ENCODE measurements at regions not wholly inside any gene's neighbourhood (a gene's known extent, or its start where the extent isn't known, plus 50 kb on each side); places are given as distances from the start of the nearest gene placed in this dataset.

DNA sequence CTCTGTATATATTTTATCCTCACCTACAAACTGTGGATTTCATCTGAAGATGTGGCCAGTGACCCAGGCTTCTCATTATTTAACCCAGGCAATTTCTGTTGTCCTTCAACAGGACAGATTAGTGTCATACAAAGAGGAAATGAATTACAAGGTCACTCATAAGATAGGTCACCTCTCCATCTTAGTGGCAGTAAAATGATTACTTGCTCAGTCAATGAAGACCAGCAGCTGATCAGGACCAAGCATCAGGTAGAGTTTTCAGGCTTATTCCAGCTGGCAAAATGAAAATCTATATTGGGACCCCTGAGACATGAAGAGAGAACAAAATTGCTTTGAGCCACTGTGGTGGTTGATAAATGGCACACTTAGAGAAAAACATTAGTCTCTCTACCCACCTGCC, 135.2 kb upstream of the PRDM9 start:
- FAIRE-seq (no peak), DNase-seq (ENCODE audit: insufficient read length, low spot score) (no peak)

DNA sequence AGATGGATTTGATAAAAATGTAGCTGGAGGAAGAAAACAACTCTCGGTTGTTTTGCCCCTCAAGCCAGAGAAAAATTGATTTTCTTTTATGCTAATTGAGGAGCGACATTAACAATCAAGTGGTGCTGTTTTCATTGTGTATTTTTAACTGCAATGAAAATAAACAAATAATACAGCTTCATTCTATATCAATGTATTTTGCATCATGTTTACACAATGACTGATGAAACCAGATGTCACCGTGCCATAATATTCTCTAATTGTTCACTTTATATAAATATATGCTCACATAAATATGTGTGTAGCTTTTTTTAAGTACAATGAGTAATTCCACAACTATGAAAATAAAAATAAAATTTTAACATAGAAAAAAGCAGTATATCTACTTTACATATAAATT, 139.0 kb upstream of the PRDM9 start:
- FAIRE-seq (no peak), DNase-seq (ENCODE audit: insufficient read length, low spot score) (no peak)

DNA sequence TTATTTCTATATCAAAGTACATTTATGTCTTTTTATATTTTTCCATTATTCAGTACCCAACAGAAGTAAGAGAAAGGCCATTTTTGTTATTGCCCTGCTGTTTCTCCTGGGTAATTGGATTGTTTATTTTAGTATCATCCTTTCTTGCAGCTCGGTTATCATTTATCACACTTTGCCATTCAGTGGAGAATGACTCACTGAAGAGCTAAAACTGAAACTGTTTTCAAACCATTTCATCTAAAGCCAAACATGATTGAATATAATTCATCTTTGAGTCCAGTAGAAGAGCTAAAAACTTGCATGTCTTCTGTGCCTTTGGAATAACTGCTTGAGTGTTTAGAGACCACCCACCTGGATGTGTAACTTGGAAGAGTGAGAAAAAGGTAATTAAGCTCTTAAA, 139.5 kb upstream of the PRDM9 start:
- DNase-seq (ENCODE audit: insufficient read length, low spot score) = no peak
- no peak for FAIRE-seq

DNA sequence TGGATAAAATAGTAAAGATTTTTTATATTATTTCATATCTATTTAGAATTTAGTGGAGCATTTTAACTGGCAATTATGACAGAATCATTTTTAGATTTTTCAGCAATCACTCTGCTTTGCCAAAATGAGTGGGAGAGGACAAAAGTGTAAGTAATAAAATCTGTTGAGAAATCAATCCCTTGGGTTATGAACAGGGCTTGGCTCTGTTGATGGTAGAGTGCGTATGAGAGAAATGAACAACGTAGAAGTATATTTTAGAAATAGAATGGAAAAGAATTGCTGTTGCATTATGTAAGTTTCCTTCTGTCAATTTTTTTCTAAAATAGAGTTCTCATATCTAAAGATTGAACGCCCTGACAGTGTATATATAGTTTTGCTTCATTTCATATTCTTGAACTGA, 154.1 kb upstream of the PRDM9 start:
- no peak for FAIRE-seq
- no peak for DNase-seq (ENCODE audit: insufficient read length, low spot score)

DNA sequence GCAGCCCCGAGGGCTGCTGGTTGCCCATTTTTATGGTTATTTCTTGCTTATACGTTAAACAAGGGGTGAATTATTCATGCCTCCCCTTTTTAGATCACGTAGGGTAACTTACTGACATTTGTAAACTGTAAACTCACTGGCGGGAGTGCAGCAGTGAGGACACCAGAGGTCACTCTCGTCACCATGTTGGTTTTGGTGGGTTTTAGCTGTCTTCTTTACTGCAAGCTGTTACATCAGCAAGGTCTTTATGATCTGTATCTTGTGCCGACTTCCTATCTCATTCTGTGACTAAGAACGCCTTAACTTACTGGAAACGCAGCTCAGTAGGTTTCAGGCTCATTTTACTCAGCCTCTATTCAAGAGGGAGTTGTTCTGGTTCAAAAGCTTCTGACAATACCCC, 155.0 kb upstream of the PRDM9 start:
- DNase-seq (ENCODE audit: insufficient read length, low spot score) (no peak), FAIRE-seq (no peak)

DNA sequence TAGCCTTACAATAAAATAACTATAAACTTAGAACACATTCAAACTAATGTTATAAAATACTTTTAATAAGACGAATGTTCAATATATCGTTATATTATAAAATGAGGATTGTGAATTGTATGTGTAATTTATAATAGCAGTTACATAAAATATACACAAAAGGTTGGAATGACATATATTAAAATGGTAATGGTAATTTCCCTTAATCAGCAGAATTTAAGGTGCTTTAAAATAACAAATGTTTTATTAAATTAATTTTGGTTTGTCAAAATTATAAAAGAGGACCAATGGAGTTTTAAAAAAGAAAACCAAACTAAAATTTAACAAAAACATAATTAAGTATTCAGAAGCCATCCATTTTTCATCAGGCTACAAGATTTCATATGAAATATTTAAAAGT, 164.3 kb upstream of the PRDM9 start:
- no peak for FAIRE-seq
- DNase-seq (ENCODE audit: insufficient read length, low spot score) = no peak

DNA sequence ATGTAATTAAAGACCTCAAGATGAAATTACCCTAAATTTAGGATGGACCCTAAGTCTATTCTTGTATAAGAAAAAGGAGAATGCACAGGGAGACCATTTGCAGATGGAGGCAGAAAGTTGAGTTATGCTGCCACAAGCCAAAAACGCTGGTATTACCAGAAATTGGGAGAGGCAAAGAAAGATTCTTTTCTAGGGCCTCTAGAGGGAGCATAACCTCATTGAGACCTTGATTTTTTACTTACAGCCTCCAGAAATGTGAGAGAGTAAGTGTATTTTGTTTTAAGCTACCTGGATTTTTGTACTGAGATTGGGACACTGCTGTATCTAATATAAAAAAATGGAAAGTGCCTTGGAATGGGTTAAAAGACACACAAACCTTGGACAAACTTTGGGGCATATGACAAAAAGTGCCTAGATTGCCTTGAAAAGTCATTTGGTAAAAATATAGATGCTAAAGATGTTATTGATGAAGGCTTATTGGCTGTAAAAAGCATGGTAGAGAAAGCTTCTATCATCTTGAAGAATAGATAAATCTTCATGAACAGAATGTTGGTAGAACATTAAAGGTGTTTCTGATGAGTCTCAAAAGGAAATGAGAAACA, 174.7 kb upstream of the PRDM9 start:
- no peak for FAIRE-seq
- DNase-seq (ENCODE audit: insufficient read length, low spot score) = no peak

DNA sequence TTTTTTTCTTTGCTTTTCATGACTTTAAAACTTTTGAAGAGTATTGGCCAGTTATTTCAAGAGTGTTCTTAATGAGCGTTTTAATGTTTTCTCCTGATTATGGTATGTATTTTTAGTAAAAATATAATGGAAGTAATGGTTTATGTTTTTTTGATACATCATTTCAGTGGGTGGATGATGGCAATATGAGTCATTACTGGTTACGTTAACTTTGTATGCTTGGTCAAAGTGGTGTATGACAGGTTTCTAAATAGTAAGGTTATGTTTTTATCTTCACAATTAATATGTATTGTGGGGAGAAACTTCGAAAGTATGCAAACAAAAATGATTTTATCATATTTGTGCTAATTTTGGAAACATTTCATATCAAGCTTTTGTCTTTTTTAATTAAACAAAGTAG, 176.7 kb upstream of the PRDM9 start:
- FAIRE-seq (no peak), DNase-seq (ENCODE audit: insufficient read length, low spot score) (no peak)

DNA sequence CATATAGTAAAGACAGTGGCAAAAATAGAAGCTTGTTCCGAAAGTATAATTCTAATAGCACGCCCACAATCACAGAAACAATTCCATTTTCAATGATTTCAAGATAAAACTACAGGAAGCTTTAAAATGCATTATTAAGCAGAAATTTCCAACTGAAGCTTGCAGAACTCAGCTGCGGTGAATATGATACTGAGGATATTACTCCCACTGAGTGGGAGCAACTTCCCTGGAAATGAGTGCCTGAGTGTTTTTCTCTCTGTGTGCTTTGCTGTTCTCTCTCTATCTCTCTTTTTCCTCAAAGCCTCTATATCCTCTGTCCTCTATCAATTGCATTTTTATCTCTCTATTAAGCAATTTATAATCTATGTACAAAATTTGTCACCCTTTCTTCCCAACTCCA, 187.5 kb upstream of the PRDM9 start:
- no peak for DNase-seq (ENCODE audit: insufficient read length, low spot score)
- FAIRE-seq = no peak

DNA sequence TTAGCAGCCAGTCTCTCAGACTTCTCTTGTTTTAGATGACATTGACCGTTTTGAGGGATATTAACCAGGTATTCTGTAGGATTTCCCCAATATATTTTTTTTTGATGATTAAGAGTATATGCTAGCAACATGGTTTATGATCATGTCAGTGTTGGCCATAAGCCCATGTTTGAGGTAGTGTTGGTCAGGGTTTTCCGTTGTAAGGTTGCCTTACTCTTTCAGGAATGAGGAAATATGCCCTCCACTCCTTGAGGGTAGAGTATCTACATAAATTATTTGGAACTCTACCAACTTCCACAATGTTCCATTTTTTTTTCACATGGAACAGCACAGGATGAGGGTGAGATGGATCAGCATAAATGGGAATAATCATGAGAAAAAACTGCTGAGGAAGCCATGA, 188.4 kb upstream of the PRDM9 start:
- DNase-seq (ENCODE audit: insufficient read length, low spot score) = no peak
- FAIRE-seq = no peak

DNA sequence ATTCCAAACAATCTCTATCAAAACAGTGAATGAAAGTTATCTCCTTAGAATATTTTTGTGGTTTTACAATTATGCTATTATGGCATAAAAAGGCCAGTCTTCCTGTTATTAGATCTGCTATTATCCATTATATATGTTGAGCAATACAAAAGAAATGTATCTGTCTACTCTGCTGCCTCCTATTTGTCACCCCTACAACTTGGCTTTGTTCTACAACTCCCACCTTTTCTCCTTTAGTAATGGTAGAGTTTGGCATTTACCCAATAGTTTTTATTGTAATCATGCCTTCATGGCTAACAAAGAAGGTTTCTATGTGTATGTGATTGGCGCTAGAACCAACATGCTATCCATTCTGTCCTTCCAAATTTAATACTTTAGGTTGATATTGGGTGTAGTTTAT, 189.2 kb upstream of the PRDM9 start:
- DNase-seq (ENCODE audit: insufficient read length, low spot score) (no peak), FAIRE-seq (no peak)

DNA sequence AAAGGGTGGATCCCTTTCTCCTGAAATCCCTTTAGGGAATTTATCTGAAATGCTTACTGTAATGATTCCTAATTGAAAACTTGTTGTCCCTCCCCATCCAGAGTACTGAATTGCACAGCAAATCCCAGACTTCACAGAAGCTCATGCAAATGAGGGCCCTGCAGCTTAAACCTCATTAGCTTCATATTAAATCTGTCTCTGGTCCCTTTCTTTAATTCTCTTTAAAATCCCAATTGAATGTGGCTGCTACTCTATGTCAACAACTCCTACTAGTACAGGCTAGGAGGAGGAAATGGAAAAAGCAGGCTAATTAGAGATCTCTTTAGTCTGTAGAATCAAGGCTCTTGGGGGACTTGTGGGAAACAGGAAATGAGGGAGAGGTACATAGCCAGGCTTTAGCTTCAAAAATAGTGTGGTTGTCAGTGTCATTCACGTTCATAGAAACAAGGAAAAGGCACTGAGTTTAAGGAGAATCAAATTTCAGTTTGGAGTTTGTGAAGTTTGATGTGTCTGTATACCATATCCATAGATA, 191.3 kb upstream of the PRDM9 start:
- FAIRE-seq (no peak), DNase-seq (ENCODE audit: insufficient read length, low spot score) (no peak)

DNA sequence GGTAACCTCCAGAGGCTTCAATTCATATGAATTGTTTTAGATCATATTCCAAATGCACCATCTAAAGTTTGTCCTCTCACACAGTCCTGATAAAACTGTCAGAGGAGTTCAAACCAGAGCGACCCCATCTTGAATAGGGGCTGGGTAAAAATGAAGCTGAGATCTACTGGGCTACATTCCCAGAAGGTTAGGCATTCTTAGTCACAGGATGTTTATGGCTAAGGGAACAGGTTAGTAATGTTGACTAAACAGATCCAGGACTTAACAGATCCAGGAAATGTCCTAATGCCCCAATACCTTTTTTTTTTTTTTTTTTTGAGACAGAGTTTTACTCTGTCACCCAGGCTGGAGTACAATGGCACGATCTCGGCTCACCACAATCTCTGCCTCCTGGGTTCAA, 192.6 kb upstream of the PRDM9 start:
- FAIRE-seq = no peak
- no peak for DNase-seq (ENCODE audit: insufficient read length, low spot score)

DNA sequence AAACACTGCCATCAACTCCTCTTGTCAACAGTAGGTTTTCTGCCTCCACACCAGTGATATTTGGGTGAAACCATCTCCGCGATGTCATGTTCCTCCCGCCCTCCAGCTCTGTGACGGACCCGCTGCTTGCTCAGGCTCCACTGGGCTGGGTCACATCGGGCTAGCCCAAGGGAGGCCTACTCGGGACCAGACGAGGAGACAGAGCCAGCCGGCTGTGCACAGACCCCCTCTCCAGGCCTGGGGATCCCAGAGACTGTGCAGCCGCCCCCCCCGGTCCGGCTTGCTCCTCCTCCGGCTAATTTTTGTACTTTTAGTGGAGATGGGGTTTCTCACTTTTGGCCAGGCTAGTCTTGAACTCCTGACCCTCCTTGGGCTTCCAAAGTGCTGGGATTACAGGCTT, 202.4 kb upstream of the PRDM9 start:
- no peak for FAIRE-seq

DNA sequence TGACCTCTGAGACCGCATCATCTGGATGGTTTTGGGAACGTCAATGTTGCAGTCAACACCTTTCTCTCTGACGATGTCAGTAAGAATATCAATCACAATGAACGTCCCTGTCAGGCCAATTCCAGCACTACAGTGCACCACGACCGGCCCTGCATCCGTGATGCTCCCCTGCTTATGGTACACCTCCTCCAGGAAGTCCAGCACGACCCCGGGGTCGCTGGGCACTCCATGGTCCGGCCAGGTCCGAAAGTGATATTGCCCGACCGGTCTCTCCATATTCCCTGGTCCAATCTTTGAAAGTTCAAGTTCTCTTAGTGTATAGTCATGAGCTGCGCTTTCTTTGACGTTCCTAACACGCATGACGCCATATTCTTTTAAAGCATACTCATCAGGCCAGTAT, 203.6 kb upstream of the PRDM9 start:
- DNase-seq (ENCODE audit: insufficient read length, low spot score) = no peak
- FAIRE-seq = no peak

More for the DNA sequence above, 202.4 kb upstream of the PRDM9 start:
- DNase-seq (ENCODE audit: insufficient read length, low spot score) = no peak

DNA sequence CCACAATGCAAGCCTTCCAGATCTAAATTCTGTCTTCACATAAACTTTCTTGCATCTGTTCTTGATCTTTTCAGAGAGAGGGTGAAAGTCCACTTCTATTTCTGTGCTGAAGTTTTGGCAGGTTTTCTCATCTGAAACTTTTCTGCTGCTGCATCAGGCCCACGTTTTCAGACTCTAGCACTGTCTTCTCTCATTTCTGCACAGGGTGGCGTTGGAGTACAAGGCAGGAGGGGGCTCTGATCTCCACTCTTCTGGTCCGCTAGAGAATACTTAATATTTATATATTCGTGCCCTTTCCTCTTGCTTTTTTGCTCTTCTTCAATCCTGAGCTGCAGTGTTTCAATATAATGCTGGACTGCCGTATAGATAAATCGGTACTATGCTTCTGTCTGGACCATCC, 204.0 kb upstream of the PRDM9 start:
- no peak for FAIRE-seq
- no peak for DNase-seq (ENCODE audit: insufficient read length, low spot score)

DNA sequence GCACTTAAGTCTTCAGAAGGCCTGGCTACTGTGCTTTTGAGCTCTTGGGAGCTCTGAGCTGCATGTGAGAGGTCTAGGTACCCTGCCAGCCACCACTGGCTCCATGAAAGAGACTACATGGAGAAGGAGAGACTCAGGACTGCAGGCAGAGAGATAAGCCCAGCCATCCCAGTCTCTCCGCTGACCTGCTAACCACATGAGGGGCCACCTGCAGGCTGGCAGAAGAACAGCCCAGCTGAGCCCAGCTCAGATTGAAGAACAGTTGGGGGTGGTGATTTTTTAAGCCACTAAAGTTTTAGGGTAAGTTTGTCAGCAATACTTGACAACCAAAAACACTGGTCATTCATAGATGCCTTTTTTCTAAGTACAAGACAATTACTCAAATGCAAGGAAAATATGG, 205.0 kb upstream of the PRDM9 start:
- no peak for FAIRE-seq
- DNase-seq (ENCODE audit: insufficient read length, low spot score) = no peak

DNA sequence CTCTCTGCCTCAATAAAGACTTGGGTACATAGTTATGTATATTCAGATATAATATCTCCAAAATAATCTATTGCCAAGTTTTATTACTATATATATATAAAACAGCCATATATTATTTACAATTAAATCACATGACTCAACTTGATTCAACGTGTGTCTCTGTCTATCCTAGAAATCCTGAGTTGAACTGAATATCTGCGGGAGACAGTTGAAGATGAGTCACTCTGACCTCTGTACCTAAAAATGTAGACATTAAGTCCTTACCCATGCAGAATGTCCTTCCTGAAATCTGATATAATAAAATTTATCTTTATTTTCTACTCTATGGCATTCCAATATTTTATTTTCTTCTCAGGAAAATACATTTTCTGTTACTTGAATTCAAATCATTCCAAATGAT, 218.2 kb upstream of the PRDM9 start:
- DNase-seq (ENCODE audit: insufficient read length, low spot score) (no peak), FAIRE-seq (no peak)

DNA sequence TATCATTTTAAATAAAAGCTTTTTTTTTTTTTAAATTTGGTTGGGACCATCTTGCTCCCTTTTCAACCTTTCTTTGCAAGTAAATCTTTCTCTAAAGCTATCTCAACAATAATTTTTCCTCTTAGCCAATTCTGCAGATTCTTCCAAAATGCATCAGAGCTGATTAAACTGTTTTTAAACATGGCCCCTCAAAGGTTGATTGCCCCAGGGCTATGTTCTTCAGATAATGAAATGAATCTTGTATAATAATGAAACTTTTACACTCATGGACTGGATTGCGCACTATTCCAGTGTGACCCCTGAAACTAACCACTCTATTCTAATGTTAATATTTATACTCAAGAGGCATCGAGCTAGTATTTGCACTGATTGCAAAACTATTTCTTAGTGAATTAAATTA, 222.8 kb upstream of the PRDM9 start:
- FAIRE-seq (no peak), DNase-seq (ENCODE audit: insufficient read length, low spot score) (no peak)

DNA sequence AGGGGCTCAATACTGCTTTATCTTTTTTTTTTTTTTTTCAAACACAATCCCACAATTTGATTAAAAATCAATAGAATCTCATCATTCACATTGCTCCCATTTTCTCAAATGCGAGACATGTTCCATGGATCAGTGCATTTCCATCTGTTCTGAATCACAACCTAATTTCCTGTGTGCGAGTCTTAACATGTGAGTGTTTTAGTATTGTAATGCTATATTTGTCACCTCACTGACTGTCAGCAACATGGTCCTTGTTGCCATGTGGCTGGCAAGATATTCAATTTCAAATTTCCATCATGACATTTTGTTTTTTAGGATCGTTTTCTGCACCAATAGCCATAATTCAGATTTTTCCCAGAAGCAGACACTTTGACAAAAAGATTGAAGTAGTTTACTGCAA, 233.2 kb upstream of the PRDM9 start:
- no peak for DNase-seq (ENCODE audit: insufficient read length, low spot score)
- FAIRE-seq = no peak

DNA sequence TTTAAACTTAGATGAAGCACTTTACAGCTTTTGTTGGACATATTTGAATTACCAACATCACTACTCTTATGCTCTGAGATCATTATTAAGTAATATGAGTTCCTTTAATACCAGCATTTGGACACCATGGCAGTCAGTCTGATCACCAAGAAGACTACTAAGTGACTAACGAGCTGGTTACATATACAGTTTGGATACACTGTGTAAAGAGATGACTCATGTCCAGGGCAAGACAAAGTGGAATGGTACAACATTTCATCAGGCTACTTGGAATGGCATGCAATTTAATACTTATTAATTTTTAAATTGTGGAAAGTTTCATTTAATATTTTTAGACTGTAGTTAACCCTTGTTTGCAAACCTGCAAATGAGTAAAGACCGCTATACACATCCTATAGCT, 237.4 kb upstream of the PRDM9 start:
- DNase-seq (ENCODE audit: insufficient read length, low spot score) (no peak), FAIRE-seq (no peak)

DNA sequence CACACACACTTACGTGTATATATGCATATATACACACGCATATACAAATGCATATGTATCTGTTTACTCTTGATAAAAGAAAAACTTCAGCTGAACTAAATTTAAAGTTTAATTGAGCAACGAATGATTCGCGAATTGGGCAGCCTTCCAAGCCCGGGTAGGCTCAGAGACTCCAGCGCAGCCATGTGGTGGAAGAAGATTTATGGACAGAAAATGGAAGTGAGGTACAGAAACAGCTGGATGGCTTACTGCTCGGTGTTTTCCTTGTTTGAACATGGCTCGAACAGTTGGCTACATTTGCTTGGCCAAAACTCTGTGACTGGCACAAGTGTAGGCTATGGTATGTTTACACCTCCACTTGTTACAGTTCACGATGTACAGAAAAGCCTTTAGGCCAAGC, 239.3 kb upstream of the PRDM9 start:
- DNase-seq (ENCODE audit: insufficient read length, low spot score) = no peak
- no peak for FAIRE-seq

DNA sequence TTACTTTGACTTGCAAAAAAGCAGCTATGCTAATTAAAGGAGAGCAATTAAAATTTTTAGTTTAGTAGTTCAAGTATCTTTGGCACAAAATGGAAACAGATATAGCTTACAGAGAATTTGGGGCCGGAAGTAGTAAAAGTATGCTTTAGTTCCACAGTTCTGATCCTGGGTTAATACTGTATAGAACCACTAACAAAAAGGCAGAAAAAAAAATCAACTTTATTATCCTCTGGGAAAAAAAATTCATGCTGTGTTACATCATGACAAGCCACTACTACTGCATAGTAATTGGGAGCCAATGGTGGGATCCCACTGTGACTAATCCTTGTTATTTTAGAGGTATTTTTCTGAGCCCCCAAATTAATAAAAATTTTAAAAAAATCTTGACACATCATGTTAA, 246.8 kb upstream of the PRDM9 start:
- no peak for DNase-seq (ENCODE audit: insufficient read length, low spot score)
- FAIRE-seq = no peak

All from GM19239 (cell line).